Activated CD4-positive, CD25-positive, alpha-beta regulatory T cell treated with anti-CD3 and anti-CD28 coated beads, Interleukin-2, amount 50 U/mL, for 72 hours (primary cell): ENCODE measurements at regions not wholly inside any gene's neighbourhood (a gene's known extent, or its start where the extent isn't known, plus 50 kb on each side); places are given as distances from the start of the nearest gene placed in this dataset.

Experiments used
- DNase-seq: peaks from one replicate; pipeline ENCODE4 v3.0.0; 2021

DNA sequence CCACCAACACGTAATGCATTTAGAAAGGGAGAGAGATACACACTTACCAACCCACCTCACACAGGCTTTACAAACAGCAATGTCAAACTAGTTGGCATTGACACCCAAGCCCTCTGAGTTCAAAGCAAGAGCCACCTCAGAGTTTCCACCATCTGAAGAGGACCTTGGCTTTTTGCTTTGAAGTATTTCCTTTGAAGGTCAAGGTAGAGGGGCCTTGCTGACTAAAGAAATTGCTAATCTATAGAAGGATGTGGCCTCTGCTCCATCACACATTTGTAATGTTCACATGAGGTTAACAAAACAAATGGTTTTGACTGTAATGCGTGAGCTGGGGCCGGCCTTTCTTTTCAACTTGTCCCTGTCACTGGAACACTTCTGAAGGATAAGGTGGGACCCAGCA, 117.7 kb downstream of the POLR2M start:
- DNase-seq = no peak

DNA sequence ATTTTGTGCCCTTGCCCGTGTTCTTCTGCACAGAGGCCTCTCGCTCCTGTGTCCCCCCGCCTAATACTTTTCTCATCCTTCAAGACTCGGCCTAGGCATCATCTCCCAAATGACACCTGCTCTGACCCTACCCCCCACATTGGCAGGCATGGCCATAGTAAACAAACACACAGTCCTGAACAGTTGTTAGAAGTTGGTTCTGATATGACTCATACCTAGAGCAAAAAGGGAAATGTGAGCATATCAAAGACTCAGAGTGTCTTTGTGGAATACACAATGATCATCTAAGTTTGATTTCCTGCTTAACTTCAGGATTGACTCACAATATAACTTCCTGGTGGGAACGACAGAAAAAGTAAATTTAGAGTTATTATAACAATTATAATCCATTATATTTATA, 120.5 kb downstream of the POLR2M start:
- no peak for DNase-seq

DNA sequence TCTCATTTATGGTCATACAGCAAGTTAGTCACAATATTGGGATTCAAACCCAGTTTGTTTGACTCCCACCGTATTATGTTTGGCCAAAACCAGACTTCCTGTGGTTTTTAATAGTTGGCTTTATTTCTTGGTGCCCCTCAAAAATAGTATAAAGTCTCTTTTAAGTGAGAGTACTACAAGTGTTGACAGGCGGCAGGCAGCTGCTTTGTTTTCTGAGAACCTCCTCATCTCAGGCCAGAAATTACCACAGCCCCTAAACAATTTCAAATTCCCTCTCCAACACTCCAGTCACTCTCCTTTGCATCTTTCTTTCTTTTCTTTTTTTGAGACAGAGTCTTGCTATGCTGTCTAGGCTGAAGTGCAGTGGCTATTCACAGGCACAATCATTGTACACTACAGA, 121.5 kb downstream of the POLR2M start:
- no peak for DNase-seq

DNA sequence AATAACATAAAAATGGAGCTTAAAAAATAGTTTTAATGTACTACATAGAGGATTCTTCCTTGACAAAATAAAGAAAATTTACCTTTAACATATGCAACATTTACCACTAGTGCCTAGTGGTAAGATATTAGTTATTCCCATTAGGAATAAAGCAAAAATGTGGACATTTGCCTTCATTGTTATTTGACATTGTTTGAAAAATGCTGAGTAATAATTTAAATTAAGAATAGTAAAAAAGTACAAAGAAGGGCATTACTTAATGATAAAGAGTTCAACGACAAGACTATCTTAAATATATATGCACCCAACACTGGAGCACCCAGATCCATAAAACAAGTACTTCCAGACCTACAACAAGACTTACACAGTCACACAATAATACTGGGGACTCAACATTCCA, 125.7 kb downstream of the POLR2M start:
- DNase-seq = no peak

DNA sequence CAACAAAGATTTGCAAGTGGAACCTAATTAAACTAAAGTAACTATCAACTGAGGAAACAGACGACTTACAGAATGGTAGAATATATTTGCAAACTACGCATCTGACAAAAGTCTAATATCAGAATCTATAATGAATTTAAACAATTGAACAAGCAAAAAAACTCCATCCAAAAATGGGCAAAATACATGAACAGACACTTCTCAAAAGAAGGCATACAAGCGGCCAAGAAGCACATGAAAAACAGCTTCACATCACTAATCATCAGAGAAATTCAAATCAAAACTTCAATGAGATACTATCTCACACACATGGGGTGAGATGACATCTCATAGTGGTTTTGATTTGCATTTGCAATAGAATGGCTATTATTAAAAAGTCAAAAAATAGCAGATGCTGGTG, 128.6 kb downstream of the POLR2M start:
- no peak for DNase-seq

DNA sequence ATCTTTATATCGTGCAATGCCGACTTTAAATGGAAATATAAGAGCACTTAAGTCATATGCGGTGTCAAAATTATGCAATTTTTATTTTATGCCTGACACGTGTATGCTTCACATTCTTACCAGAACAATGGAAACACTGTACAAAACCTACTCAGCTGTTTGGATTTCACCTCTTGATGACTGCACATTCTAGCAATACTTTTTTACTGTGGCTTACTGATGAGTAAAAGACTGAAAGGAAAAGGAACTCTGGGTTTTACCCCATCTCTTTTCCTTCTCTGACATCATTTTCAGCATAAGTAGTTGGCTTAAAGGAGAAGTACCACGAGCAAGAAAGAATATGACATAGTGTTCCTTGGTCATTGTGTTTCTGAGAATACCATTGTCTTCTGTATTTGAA, 142.8 kb downstream of the POLR2M start:
- DNase-seq = no peak

DNA sequence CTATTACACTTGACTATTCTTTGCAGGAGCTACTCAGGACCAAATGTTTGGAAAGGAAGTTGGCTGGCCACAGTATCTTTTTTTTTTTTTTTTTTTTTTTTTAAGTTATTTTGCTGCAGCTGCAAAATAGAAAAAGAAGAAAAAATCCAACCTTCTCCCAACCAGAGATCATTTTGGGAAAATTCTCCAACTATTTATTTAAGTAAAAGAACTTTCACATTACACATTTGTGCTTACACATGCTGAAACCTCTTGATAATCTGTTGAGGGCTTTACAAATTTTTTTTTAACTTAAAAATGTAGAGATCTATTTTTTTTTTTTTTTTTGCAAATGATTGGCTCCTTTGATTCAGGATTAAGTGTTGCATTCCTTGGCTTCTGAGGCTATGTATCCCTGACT, 148.0 kb downstream of the POLR2M start:
- DNase-seq = no peak

DNA sequence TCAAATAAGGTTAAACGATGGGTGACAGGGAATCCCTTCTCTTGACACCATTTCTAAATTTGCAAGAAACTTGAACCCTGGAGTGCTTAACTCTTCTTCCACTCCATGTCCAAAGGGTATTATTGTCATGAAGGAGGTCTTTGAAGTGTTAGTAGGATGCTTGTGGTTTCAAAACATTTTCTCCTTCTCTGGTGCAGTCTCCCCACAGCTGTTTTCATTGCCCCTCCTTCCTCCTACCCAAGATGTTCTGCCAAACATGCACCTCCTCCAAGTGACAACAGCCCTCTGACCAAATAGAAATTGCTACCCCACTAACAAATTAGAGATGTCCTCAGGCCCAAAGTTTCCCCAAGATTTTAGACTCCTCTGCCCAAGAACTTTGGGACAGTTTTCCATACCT, 151.4 kb downstream of the POLR2M start:
- no peak for DNase-seq

DNA sequence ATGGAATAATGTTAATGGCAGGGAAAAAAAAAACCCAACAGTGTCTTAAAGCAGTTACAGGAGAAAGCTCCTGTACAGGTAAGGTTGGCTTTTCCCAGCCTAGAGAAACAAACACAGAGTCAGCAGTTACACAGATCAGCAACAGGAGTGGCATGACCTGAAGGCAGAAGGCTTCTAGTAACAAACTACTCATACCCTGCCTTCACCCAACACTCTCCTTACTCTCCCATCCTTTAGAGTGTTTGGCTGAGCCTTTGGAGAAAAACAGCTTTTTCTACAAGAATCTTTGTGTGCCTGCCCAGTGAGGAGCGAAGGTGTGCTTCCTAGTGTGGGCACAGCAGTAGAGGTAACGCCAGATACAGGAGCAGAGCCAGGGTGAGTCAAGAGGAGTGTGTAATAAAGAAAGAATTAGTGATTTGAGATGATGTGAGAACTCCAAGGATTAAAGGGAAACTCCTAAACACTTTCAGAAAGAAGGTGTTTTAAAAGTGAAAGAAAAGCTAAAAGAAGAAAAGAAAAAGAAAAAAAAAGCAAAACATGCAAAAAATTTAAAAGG, 152.7 kb downstream of the POLR2M start:
- no peak for DNase-seq

DNA sequence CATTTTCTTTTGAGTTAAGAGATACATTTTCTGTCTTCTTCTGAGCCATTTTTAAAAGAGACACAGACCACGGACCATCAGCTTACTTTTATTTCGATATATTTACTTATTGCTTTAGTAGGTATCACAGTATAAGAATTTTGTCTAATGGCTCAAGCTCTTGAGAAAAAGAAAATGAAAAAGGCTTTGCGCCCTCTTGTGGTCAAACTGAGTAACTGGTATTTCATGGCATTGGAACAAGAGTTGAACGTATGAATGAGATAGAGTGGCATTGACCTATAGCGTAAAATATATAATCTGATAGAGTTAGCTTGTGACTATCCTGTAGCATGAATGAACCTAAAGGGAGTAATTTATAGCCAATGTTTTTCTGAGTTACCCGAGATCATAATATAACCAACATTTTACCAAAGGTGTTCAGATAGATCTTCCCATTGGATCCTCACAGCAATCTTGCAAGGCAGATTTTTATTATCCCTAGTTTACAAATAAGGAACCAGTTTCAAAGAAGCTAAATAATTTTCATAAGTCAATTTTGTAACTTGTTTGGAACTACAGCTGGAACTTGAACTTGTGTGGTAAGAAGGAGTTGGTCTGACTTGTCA, 154.6 kb downstream of the POLR2M start:
- no peak for DNase-seq

DNA sequence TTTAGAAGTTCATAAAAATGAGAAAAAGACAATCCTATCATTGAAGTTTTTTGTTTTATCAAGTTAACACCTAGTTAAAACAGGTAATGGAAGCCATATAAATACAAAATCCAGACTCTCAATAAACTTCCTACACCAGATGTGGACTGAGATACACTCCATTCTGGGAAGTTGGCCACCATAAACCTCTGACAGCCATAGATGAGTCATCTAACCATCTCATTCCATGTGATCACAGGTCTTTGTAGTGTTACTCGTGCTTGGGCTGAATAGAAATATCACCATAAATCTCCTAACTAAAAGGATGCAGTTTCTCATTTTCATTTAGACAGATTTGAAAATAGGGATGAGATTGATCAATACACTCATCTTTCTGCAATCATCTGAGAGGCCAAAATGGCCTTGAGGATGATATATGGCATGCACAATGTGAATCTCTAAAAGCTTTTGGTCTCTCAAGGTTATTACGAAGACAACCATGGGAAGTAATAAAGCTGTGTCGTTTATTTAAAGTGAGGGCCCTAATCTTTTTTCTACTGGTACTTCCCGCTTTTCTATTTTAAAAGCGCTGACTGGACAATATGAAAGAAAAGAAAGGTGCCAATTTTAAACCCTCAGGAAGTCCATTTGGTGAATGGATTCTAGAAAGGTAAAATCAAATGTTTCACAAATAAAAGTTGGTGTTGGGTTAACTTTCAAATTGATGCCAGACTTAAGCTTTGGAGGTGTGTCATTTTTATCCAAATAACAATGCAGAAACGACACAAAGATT, 155.5 kb downstream of the POLR2M start:
- no peak for DNase-seq

DNA sequence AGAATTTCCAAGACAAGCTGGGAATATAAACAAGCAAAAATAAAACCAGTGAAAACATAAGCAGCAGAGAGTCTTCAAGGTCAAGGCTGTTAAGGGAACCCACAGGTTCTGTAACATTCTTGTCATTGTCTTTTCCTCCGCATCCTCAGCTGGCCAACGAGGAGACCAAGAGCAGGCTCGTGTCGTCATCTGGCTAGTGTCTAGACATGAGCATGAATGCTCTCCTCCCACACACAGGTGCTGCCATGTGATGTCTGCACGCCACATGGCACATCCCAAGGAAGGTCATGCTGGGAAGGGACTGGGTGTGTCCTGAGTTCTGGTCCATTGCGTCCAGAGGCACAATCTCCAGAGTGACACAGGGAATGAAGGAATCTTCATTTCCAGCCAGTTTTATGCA, 156.2 kb downstream of the POLR2M start:
- no peak for DNase-seq

DNA sequence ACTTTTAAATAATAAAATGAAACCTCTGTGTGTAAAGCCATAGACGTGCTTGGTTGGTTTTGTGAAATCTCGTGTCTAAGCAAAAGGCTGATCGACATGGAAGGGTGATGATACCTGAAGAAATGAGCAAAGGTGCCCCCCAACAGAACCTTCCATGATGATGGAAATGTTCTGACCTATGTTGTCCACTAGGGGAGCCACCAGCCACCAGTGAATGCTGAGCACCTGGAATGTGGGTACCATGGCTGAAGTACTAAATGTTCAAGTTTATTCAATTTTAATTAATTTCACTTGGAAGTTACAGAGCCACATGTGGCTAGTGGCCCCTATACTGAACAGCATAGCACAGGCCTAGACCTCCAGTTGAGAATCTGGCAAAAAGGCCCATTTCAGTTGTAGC, 158.8 kb downstream of the POLR2M start:
- no peak for DNase-seq

DNA sequence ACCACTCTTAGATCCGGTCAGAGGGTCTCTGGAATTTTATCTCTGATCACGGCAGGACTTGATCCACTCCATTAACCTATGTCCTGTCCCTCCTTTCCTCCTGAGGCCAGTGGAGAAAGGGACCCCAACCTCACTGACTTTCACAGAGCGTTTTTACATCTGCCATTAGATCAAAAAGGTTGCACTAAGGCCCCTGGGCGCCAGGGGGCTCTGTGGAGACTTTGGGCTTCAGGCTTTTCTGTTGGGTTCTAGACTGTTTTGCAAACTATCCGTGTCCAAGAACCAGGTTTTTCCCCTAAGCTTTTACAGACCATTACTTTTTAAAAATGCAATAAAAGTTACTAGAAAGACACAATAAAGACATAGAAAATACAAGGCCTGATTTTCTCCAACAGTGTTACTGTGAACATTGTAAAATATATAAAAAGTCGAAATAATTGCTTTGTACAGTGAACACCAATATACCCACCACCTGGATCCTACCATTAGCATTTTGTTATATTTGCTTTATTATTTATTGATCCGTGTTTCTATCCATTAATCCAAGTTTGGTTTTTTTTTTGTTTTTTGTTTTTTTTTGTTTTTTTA, 159.7 kb downstream of the POLR2M start:
- DNase-seq = peak; percentile 56

DNA sequence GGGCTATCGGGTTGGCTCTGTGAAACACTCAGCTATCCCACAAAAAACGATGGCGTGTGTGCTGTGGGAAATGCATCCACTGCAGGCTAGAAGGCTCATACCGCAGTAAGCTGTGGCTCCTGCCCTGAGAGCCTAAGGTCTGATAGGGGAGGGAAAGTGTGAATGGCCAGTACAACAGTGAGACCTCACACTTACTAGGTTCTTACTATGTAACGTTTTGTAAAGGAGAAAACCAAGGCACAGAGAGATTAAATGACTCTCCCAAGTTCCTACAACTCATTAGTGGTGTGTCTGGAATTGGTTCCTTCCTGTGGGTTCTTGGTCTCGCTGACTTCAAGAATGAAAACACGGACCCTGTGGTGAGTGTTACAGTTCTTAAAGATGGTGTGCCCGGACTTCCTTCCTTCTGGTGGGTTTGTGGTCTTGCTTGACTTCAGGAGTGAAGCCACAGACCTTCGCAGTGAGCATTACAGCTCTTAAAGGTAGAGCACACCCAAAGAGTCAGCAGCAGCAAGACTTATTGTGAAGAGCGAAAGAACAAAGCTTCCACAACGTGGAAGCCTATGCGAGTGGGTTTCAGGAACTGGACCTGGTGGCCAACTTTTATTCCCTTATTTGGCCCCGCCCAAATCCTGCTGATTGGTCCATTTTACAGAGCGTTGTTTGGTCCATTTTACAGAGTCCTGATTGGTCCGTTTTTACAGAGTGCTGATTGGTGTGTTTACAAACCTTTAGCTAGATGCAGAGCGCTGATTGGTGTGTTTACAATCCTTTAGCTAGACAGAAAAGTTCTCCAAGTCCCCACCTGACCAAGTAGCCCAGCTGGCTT, 161.7 kb downstream of the POLR2M start:
- no peak for DNase-seq

DNA sequence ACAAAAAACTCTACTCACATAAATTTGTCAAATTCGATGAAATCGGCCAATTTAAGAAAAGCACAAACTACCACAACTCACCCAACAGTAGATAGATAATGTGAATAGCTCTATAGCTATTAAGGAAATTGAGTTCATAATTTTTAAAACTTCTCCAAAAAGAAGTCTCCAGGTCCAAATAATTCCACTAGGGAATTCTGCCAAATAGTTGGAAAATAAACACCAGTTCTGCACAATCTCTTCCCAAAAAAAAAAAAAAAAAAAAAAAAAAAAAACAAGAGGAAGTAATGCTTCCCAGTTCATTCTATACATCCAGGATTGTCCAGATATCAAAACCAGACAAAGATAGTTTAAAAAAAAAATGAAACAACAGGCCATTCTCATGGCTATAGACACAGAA, 164.2 kb downstream of the POLR2M start:
- DNase-seq = no peak

DNA sequence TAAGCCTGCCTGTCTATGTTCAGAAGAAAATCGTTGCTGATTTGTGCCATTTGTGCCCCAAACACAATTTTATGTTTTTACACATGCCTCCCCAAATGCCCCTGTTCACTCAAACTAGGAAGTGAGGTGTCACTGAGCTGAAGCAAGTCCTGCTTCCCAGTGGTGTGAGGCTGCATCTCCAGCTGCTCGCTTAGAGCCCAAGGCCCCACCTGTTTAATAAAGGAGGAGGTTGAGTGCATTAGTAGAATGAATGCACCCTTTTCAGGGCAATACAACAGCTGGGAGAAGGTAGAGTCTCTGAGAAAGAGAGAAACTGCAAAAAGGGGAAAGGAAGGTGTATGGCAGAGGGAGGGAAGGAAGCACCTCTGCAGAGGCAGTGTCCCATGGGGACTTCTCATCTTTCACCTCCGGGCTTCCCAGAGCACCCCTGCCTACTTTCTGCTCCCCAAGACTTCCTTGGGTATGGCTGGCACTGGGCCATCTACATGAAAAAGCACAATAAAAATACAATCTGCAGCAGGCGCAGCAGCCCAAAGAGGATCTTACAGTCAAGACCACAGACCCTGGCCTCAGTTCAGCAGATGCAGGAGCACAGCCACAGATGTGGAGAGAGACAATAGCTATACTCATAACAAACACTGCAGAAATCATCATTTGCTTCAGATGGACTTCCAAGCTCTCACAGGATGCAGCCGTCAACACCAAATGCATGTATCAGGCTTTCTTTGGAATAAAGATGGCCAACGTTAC, 165.9 kb downstream of the POLR2M start:
- DNase-seq = no peak

DNA sequence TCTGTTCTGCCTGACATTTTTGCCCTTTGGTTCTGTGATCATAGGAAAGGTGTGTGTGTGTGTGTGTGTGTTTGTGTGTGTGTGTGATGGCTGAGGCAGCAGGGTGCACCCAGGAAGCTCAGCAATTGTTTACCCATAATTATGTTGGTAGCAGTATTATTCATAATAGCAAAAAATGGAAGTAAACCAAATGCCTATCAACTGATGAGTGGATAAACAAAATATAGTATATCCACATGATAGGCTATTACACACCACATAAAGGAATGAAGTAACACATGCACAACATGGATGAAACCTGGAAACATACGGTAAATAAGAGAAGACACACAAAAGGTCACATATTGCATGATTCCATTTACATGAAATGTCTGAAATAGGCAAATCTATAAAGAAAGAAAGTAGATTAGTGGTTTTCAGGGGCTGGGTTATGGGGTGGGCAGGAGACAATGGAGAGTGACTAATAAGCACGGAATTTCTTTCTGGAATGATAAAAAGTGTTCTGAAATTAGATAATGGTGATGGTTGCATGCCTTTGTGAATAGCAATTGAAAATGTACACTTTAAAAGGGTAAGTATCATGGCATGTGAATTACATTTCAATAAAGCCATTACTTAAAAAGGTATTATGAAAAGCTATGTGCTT, 167.2 kb downstream of the POLR2M start:
- no peak for DNase-seq

DNA sequence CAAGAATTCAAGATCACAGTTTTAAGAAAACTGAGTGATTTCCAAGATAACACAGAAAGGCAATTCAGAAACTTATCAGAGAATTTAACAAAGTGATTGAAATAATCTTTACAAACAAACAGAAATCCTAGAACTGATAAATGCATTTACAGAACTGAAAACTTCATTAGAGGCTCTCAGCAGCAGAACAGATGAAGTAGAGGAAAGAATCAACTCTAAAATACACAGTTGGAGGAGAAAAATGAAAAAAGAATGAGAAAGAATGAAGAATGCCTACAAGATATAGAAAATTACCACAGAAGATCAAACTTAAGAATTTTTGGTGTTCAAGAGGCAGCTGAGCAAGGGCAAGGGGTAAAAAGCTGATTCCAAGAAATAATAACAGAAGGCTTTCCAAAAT, 168.8 kb downstream of the POLR2M start:
- DNase-seq = no peak

DNA sequence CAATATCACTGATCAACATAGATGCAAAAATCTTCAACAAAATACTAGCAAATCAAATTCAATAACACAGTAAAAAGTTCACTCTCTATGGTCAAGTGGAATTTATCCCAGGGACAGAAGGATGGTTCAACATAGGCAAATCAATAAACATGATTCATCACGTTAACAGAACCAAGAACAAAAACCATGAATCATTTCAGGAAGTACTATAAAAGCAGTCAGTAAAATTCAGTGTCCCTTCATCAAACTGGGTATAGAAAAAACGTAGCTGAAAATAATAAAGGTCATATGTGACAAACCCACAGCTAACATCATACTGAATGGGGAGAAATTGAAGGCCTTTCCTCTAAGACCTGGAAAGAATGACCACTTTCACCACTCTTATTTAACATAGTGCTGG, 172.1 kb downstream of the POLR2M start:
- DNase-seq = no peak

DNA sequence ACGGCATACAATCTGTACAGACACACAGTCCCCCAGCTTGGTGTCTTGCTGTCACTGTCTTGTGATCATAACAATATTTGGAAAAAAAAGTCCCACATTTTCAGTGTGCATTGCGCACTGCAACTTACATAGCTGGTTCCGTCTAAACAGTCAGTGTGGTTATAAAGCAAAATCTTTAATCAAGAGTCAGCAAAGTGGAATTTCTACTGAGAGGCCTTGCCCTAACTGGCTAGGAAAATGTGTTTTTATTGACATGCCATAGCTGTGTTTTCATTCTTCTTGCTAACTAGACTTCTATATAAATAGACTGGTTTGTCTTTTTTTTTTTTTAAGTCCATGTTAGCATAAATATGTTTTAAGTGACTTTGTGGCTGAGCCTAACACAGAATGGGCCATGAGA, 174.8 kb downstream of the POLR2M start:
- no peak for DNase-seq

DNA sequence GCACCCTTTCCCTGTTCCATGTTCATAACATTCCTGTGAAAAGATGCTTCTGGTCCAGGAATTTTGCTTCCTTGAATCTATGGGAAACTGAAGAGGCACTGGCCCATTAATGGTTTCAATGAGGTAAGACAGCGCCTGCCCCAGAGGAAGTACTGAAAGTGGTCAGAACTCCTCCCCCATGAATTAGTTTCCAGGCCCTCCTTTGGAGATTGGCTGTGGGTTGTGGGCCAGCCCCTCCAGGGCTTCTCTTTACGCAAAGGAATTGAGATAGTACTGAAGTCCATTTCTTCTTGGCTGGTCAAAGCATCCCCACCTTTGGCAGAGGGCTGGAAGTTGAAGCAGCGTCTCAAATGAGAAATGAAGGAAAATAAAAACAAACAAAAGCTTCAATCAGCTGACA, 175.5 kb downstream of the POLR2M start:
- DNase-seq = no peak
